ENCODE measurements at regions not wholly inside any gene's neighbourhood (a gene's known extent, or its start where the extent isn't known, plus 50 kb on each side); places are given as distances from the start of the nearest gene placed in this dataset.

DNA sequence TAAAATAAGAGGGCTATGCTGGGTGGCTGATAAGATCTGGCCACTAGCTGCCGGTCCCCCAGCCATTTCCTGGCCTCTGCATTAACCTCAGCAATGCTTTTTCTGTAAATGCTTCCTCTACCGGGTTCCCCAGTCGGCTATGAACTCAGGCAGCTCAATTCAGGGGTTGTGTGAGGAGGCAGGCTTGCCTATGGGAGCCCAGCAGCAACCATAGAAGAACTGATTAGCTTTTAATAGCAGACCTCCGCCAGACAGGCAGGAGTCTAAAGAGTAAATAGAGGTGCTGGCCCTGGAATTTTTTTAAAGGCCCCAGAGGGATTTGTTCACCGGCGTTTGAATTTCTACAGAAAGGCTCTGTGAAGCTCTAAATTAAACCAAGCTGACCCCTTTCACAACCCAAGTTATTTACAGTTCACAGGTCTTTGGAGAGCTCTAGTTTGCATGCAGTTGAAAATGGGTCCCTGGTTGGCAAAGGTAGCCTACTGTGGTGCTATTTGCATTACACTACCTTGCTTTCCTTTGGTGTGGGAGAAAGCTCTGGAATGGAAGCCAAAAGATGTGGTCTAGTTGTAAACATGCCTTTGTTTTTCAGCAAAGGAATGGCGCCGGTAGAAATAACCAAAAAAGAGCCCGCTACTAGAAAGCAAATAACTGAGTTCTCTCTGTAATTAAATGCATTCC, 289.7 kb upstream of the SEMA6A start:
- TF ChIP-seq POLR2AphosphoS5 (IDR thresholded peaks at IDR 0.05; ENCODE audit: low read depth, low read length): no peak
- TF ChIP-seq POLR2A (IDR thresholded peaks at IDR 0.05; ENCODE audit: low read depth, low read length): no peak
